ENCODE measurements at regions not wholly inside any gene's neighbourhood (a gene's known extent, or its start where the extent isn't known, plus 50 kb on each side); places are given as distances from the start of the nearest gene placed in this dataset.

GRCh38 chr5:139739150-139739974 is 56.2 kb upstream of the PSD2 start:
- no peak for TF ChIP-seq CTCF (IDR thresholded peaks at IDR 0.05)
- TF ChIP-seq POLR2A (IDR thresholded peaks at IDR 0.05) = no peak

Measured in body of pancreas (tissue), 4 donors.